Hematopoietic multipotent progenitor cell (in vitro differentiated cells): ENCODE measurements at regions not wholly inside any gene's neighbourhood (a gene's known extent, or its start where the extent isn't known, plus 50 kb on each side); places are given as distances from the start of the nearest gene placed in this dataset.
"Not testable (repeated sequence)": the region's sequence is repeated elsewhere in the genome, so short reads cannot be mapped to it uniquely, and the experiment has no call there.

Source experiments
- DNase-seq, 3 donors: peaks; one replicate each; pipeline ENCODE4 v3.0.0-alpha.2; 2011 to 2015; ENCODE audit warnings: low read depth in 2 of 3, low spot score in 2 of 3

- DNase-seq: peak in 2 of 3 donors; percentile 5 to 42
Measured at GRCh38 chr3:137110392-137110996, 152.7 kb downstream of the IL20RB start.

DNA sequence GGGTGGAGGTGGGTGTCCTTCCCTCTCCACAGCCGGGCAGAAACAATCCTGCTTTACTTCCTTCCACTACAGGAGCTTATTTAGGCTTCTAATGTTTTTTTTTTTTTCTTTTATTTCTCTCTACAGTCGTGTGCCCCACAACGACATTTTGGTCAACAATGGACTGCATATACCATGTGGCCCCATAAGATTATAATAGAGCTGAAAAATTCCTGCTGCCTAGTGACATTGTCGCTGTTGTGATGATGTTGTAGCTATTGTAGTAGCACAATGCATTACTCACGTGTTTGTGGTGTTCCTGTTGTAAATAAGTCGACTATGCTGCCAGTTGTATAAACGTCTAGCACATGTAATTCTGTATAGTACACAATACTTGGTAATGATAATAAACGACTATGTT, 153.7 kb downstream of the IL20RB start:
- no peak for DNase-seq

DNA sequence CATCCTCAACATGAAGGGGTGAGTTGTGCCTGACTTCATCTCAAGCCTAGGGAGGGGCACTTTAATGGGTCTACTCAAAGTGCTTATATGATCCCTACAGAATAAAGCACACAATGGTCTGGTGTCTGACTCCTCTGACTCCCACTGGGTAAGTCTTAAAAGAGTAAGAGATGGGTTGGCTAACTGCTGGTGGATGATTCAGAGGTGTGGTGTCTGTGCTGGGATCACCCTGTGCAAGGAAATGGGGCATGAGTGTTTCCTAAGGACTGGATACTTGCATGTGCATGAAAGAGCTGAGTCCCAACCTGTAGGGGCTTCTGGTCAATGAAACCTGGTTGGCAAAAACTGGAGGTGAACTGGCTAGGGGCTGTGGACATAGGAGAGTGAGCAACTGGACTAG, 158.8 kb downstream of the IL20RB start:
- DNase-seq: no peak

DNA sequence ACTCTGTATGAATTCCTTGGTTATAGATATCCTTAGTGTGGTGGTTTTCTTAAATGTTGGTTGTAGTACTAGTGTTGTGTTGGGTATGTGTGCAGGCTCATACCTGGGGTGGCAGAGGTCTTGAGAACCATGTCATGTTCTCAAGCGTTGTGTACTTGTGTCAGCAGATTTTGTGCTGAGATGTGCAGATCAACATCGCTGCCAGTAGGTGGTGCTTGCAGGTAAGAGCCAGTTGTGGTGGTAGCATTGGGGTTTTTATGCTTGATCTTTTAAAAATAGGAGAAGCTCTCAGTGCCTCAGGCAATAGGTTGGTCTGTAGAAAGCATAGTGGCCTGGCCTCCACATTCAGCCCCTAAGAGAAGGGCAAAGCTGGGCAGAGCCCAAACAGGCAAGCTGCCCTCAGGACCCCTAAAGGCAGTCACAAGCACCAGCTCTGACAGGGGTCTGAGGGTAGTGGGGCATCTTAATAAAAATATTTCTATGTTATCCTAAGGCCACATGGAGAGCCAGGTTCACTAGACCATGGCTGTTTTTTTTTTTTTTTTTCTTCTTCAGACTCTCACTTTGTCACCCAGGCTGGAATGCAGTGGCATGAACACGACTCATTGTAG, 164.0 kb downstream of the IL20RB start:
- peak in 2 of 3 donors; percentile 24 to 50 for DNase-seq

DNA sequence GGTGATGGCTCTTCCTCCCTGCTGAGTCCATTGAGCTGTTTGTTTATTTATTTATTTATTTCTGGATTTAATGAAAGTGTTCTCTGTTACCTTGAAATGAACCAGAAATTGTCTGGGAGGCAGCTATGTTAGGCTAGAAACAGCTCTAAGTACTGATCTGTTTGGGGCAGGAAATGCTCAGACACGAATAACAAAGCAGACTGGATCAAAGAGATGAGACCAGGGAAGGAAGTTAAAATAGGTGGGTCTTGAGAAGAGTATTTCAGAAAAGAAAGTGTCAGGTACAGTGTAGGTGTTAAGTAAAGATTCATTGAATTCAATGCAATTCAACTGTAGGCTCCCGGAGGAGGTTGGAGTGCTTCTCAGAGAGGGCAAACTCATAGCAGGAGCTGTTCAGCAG, 173.3 kb downstream of the IL20RB start:
- DNase-seq: no peak

DNA sequence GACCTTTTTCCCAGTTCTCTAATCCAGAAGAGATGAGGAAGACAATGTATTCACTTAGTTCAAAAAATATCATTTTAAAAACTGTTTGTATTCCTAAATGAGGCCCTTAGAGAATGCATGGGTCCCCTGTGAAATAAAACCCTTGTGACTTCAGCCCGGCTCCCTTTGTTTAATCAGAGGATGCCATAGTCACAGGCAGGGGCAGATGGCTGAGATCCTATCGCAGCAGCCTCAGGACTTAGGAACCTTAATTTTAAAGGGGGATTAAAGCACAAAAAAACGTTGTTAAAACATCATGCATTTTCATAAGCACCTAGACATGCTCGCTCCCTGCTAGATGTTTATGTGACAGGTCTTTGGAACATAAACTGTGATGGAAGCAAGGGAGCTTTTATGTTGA, 176.6 kb downstream of the IL20RB start:
- no peak for DNase-seq

DNA sequence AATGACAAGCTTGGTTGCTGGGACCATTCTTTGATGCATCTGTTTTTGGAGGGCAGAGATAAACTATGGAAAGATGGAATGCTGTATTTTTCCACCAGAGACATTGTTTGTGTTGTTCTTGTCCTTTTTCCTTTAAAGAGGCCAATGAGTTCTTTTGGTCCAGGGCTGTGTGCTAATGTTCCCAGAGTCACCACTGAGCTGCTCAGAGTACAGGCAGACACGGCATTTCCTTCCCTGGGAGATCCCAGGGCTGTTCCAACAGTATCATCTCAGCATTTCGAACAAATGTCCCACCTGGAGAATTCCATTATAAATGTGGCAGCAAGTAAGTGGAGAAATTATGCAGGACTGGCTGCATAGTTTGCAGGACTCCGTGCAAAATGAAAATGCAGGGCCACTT, 190.6 kb downstream of the IL20RB start:
- DNase-seq: no peak

DNA sequence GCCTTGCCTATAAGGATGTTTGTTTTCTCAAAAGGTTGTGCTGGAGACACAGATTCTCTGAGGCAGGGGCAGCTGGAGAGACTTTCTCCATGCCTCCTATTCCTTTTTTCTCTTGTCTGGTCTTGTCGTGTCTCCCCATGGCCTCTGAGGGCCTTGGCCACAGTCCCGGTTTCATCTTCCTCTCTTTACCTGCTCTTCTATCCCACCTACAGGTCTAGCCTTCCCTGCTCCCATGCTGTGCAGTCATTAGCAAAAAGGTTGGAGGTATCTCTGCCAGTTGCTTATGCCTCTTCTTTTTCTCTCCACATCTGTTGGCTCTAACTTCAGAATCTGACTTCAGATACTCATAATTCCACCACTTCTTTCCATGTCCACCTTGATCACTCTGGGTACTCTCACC, 191.1 kb downstream of the IL20RB start:
- DNase-seq: no peak

DNA sequence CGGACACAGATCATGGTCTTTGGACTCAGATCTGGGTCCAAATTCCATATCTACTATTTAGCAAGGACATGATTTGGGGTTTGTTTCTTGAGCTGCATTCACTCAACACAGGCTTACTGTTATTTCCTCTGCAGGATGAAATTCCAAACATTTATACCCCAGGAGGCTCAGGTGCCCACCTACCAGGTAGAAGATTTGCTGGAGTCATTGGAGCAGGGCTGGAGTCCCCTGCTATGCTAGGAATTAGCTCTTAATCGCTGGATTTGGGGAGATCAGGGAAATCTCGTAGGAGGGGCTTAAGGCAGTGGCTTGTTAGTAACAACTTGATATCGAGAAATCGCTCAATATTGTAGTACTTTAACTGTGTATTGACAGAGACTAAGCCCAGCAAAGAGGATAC, 193.0 kb downstream of the IL20RB start:
- DNase-seq: no peak

DNA sequence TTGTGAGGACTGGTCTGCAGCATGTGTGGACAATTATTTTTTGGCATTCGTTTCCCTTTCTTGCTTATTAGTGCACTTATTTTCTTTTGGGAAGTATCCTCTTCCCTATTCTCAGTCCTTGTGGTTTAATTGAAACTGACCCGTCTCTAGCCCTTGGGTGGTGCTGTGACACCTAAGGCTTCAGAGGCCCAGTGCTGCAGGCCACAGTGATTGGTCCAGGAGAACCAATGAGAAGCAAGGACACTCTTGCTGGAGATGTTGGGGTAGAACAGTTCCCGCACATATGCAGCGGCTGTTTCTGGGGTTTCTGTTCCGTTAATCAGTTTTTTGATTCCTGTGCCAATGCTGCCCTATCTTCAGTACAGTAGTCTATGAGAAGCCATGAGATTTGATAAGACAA, 195.3 kb downstream of the IL20RB start:
- DNase-seq: not testable (repeated sequence)

DNA sequence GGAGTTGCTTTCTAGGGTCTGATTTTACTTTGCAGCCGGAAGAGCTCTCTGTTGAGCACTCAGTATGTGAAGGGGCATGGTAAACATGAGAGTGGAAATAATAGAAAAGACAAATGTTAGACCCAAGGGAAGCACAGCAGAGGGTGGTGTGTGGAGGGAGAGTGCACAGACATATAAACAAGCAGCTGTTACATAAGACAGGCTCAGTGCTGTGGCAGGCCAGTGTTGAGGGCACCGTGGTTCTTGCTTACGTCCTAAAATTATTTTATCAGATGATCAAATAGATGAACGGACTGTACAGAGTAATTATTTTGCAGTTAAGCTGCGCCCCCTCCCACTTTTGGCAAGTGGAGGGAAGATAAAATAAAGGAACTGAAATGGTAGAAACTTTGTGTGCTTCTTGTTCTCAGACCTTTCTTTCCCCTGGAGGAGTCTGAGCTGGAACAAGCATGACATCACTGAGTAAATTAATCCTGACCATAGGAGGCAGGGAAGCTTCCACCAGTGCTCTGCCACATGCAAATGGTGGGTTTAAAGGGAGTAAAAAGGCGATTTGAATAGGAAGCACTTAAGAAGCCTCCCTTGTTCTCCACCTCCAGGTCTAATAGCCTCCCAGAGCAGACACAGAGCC, 205.6 kb downstream of the IL20RB start:
- DNase-seq: no peak

GRCh38 chr3:137163958-137164357, 206.2 kb downstream of the IL20RB start:
- no peak for DNase-seq

DNA sequence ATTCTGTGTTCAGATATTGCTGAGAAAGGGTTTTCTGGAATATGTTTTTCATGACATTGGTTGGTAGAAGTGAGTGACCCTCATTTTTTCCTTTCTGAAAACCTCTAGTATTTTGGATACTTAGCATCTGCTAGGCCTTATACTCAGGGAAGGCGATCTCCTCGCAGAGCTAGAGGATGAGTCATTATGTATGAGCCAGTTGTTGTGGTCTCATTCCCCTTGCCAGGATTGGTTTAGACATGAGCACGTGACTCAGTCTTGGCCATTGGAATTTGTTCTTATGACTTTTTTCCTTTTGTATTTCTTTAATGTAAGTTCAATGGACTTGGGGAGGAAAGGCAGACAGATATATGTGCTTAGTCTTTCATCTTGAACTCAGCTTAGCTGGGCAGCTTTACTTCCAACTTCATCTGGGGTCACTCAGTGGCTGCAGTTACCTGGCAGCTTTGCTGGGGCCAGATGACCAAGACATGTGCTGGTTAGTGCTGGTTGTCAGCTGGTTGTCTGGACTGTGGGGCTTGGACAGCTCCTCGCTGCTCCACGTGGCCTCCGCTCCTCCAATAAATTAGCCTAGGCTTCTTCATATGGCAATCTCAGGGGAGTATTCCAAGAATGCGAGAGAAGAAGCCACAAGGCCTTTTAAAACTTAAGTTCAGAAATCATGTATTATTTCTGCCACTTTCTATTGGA, 207.5 kb downstream of the IL20RB start:
- DNase-seq: no peak

- no peak for DNase-seq
Measured at GRCh38 chr3:137171834-137172603, 214.2 kb downstream of the IL20RB start.

DNA sequence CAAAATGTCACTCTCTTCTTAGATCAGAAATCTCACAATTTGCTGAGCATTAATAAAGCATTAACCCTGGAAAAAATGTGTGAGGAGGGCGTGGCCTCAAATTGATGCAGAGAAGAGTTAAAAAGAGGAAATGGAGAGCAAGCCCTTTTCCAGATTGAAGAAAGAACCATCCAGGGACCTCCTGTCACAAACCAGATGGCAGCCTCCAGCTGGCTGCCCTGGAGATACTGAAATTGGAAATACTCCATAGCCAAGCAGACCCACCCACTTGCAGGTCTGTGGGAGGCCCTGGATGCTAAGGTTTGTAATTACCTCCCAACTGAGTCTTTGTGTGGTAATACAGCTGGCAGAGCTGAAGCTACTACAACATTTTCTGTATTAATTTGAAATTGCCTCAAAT, 214.9 kb downstream of the IL20RB start:
- DNase-seq: no peak

- DNase-seq: no peak
Measured at GRCh38 chr3:137174514-137174913, 216.7 kb downstream of the IL20RB start.

- DNase-seq: no peak
Measured at GRCh38 chr3:137180220-137180619, 222.4 kb downstream of the IL20RB start.

GRCh38 chr3:137191133-137191923, 233.5 kb downstream of the IL20RB start:
- no peak for DNase-seq

DNA sequence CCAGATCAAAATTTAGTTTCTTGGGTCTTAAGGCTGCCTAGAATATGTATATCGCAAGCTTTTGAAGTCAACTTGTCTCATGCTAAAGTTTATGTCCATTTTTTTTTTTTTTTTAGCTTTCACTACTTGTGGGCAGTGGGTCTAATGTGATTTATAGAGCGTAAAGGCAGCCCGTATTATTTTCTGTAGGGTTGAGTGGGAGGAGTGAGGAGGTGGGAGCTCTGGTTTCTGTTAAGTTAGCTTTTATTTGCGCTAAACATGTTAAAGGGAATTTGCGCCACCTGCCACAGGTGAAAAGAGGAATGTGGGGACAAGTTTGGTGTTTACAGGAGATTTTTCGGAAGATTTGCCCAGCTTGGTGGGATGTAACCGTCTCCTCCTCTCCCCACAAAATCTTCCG, 234.2 kb downstream of the IL20RB start:
- no peak for DNase-seq

- no peak for DNase-seq
Measured at GRCh38 chr3:137194301-137194700, 236.5 kb downstream of the IL20RB start.
